ENCODE measurements at regions not wholly inside any gene's neighbourhood (a gene's known extent, or its start where the extent isn't known, plus 50 kb on each side); places are given as distances from the start of the nearest gene placed in this dataset.
"Not testable (repeated sequence)": the region's sequence is repeated elsewhere in the genome, so short reads cannot be mapped to it uniquely, and the experiment has no call there.

GRCh38 chr3:88703501-88704059, 403.8 kb upstream of the EPHA3 start:
- no peaks in the 10 kb centered on the region for H3K9me3 ChIP-seq (ENCODE audit: insufficient read depth, low read depth, low read length)
- H3K27ac ChIP-seq (ENCODE audit: low read length), result no peak overlapping the region
- H3K27me3 ChIP-seq (ENCODE audit: insufficient read depth, low read length), result no peaks in the 10 kb centered on the region
- H3K4me1 ChIP-seq (ENCODE audit: insufficient read depth, low read length), result no peaks in the 10 kb centered on the region
- no peak overlapping the region for H3K4me3 ChIP-seq (ENCODE audit: low read length)
- no peak overlapping the region for H3K9ac ChIP-seq (ENCODE audit: low read depth, low read length)
- H3K36me3 ChIP-seq (ENCODE audit: insufficient read depth, low read depth, low read length), result no peaks in the 10 kb centered on the region

- Histone ChIP-seq H3K4me1 (ENCODE audit: insufficient read depth, low read length) (no peaks in the 10 kb centered on the region), H3K9me3 (ENCODE audit: insufficient read depth, low read depth, low read length) (no peaks in the 10 kb centered on the region), H3K4me3 (ENCODE audit: low read length) (no peak overlapping the region), H3K27ac (ENCODE audit: low read length) (no peak overlapping the region), H3K9ac (ENCODE audit: low read depth, low read length) (no peak overlapping the region), H3K27me3 (ENCODE audit: insufficient read depth, low read length) (no peaks in the 10 kb centered on the region), H3K36me3 (ENCODE audit: insufficient read depth, low read depth, low read length) (no peaks in the 10 kb centered on the region)
Measured at GRCh38 chr3:88704338-88704737, 403.1 kb upstream of the EPHA3 start.

DNA sequence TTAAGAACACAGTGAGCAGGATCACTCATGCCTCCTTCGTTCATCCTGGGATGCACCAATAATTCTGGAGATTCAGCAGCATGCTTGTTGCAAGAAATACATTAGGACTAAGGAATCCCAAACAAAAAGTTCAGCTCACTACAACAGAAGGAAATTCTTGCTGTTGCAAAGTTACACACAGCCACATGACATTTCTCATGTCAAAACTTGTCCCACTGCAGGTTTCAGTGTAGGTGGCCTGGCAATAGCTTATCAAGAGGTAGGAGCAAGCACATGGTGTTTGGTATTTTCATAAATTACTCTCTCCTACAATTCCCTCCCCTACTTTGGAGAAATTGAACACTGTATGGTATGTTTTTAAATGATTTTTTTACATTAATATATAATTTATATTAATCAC, 399.6 kb upstream of the EPHA3 start:
- H3K4me3 ChIP-seq (ENCODE audit: low read length), result no peak overlapping the region
- no peaks in the 10 kb centered on the region for H3K9me3 ChIP-seq (ENCODE audit: insufficient read depth, low read depth, low read length)
- no peaks in the 10 kb centered on the region for H3K36me3 ChIP-seq (ENCODE audit: insufficient read depth, low read depth, low read length)
- no peaks in the 10 kb centered on the region for H3K4me1 ChIP-seq (ENCODE audit: insufficient read depth, low read length)
- H3K27ac ChIP-seq (ENCODE audit: low read length), result no peak overlapping the region
- H3K27me3 ChIP-seq (ENCODE audit: insufficient read depth, low read length), result no peaks in the 10 kb centered on the region
- no peak overlapping the region for H3K9ac ChIP-seq (ENCODE audit: low read depth, low read length)

DNA sequence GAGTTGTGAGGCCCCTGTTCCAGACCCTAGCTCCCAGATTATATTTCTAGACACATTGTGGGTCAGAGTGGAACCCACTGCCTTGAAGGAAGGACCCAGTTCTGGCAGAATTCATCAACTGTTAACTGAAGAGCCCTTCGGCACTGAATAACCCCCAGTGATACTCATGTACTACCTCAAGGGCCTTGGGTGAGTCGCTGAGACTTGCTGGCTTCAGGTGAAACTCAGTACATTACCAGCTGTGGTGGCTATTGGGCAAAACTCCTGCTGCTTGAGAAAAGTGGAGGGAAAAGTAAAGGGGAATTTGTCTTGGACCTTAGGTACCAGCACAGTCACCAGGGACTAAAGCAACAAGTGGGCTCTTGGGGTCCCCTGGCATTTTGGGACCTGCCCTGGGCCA, 394.9 kb upstream of the EPHA3 start:
- Histone ChIP-seq H3K27ac (ENCODE audit: low read length) (no peak overlapping the region), H3K4me3 (ENCODE audit: low read length) (no peak overlapping the region)

DNA sequence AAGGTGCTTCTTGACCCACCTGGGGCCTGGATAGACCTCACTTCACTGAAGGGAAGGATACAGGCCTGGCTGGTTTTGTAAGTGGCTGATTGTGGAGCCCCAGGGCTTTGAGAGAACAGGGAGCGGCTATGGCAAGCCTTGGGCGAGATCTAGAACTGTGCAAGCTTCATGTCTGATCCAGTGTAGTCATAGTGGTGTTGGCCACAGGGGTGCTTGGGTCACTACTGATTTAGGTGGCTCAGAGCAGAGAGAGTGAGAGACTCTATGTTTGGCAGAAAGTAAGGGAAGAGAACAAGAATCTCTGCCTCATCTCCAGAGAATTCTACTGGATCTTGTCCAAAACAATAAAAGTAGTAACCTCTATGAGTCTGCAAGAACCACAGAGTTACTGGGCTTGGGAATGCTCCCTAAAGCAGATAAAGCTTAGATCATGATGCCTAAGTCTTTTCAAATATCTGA, 394.2 kb upstream of the EPHA3 start:
- Histone ChIP-seq H3K9ac (ENCODE audit: low read depth, low read length) (no peak overlapping the region), H3K4me1 (ENCODE audit: insufficient read depth, low read length) (no peaks in the 10 kb centered on the region), H3K27ac (ENCODE audit: low read length) (no peak overlapping the region), H3K27me3 (ENCODE audit: insufficient read depth, low read length) (no peaks in the 10 kb centered on the region), H3K9me3 (ENCODE audit: insufficient read depth, low read depth, low read length) (no peaks in the 10 kb centered on the region), H3K4me3 (ENCODE audit: low read length) (no peak overlapping the region), H3K36me3 (ENCODE audit: insufficient read depth, low read depth, low read length) (no peaks in the 10 kb centered on the region)

More for the DNA sequence above, 394.9 kb upstream of the EPHA3 start:
- Histone ChIP-seq H3K9ac (ENCODE audit: low read depth, low read length) (no peak overlapping the region), H3K27me3 (ENCODE audit: insufficient read depth, low read length) (no peaks in the 10 kb centered on the region), H3K9me3 (ENCODE audit: insufficient read depth, low read depth, low read length) (no peaks in the 10 kb centered on the region), H3K36me3 (ENCODE audit: insufficient read depth, low read depth, low read length) (no peaks in the 10 kb centered on the region), H3K4me1 (ENCODE audit: insufficient read depth, low read length) (no peaks in the 10 kb centered on the region)

DNA sequence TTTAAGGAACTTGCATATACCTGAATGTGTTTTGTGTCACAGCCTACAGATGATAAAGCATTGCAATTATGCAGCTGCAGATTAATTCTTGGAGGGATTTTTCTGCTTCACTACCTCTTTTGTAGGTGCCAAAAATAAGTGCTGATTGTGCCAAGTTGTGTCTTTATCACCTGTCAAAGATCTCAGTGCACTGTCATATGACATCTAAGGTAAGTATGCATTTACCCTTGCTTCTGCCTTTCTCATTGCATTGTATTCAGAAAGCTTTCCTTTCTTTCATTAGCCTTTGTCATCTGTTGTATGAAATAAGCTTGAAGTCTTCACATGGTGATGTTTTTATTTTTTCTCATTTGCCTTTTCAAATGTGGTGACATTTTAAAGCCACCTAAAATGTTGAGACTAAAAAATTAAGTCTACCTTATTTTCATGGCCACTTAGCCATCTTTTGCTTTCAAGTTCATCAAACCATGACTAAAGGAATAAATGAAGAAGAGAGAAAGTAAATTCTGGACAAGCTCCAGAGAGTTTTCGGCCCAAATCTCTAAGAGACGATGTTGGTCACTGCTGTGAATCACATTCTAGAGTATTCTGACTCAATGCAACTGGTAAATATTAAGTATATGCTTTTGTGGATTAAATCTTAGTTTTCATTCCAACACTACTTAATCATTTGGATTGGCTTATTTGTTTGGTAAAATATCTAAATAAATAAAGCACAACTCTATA, 381.8 kb upstream of the EPHA3 start:
- H3K9me3 ChIP-seq (ENCODE audit: insufficient read depth, low read depth, low read length), result no peaks in the 10 kb centered on the region
- H3K36me3 ChIP-seq (ENCODE audit: insufficient read depth, low read depth, low read length), result no peaks in the 10 kb centered on the region
- no peaks in the 10 kb centered on the region for H3K4me1 ChIP-seq (ENCODE audit: insufficient read depth, low read length)
- no peaks in the 10 kb centered on the region for H3K27me3 ChIP-seq (ENCODE audit: insufficient read depth, low read length)
- H3K4me3 ChIP-seq (ENCODE audit: low read length), result no peak overlapping the region
- no peak overlapping the region for H3K27ac ChIP-seq (ENCODE audit: low read length)
- no peak overlapping the region for H3K9ac ChIP-seq (ENCODE audit: low read depth, low read length)

- Histone ChIP-seq H3K27me3 (ENCODE audit: insufficient read depth, low read length) (no peaks in the 10 kb centered on the region), H3K4me1 (ENCODE audit: insufficient read depth, low read length) (no peaks in the 10 kb centered on the region), H3K4me3 (ENCODE audit: low read length) (no peak overlapping the region), H3K27ac (ENCODE audit: low read length) (no peak overlapping the region), H3K36me3 (ENCODE audit: insufficient read depth, low read depth, low read length) (no peaks in the 10 kb centered on the region), H3K9ac (ENCODE audit: low read depth, low read length) (no peak overlapping the region), H3K9me3 (ENCODE audit: insufficient read depth, low read depth, low read length) (no peaks in the 10 kb centered on the region)
Measured at GRCh38 chr3:88732186-88732585, 375.2 kb upstream of the EPHA3 start.

DNA sequence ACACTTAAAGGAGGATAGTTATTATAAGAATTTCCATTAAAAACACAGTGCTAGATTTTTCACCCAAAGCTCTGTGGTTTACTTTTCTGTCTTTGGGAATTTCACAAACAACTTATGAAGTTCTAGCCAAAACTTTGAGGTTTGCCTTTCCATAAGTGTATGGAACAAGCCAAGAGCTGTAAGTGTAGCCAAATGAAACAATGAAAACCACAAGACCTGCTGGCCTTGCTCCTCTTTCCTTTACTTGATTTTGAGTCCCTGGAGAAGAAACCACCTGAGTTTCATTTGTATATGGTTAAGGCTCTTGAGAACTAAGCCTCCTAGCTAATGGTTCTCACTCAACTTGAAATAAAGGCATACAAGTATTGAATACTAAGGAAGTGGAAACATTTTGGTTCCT, 365.3 kb upstream of the EPHA3 start:
- no peak overlapping the region for H3K9ac ChIP-seq (ENCODE audit: low read depth, low read length)
- no peaks in the 10 kb centered on the region for H3K9me3 ChIP-seq (ENCODE audit: insufficient read depth, low read depth, low read length)
- H3K27me3 ChIP-seq (ENCODE audit: insufficient read depth, low read length), result no peaks in the 10 kb centered on the region
- H3K36me3 ChIP-seq (ENCODE audit: insufficient read depth, low read depth, low read length), result no peaks in the 10 kb centered on the region
- no peaks in the 10 kb centered on the region for H3K4me1 ChIP-seq (ENCODE audit: insufficient read depth, low read length)
- no peak overlapping the region for H3K27ac ChIP-seq (ENCODE audit: low read length)
- no peak overlapping the region for H3K4me3 ChIP-seq (ENCODE audit: low read length)

GRCh38 chr3:88742674-88743507, 364.5 kb upstream of the EPHA3 start:
- Histone ChIP-seq H3K4me3 (ENCODE audit: low read length) (no peak overlapping the region), H3K9ac (ENCODE audit: low read depth, low read length) (no peak overlapping the region), H3K27me3 (ENCODE audit: insufficient read depth, low read length) (no peaks in the 10 kb centered on the region), H3K27ac (ENCODE audit: low read length) (no peak overlapping the region), H3K36me3 (ENCODE audit: insufficient read depth, low read depth, low read length) (no peaks in the 10 kb centered on the region), H3K4me1 (ENCODE audit: insufficient read depth, low read length) (no peaks in the 10 kb centered on the region), H3K9me3 (ENCODE audit: insufficient read depth, low read depth, low read length) (no peaks in the 10 kb centered on the region)

GRCh38 chr3:88744896-88745295, 362.5 kb upstream of the EPHA3 start:
- Histone ChIP-seq H3K36me3 (ENCODE audit: insufficient read depth, low read depth, low read length) (no peaks in the 10 kb centered on the region), H3K27ac (ENCODE audit: low read length) (no peak overlapping the region), H3K27me3 (ENCODE audit: insufficient read depth, low read length) (no peaks in the 10 kb centered on the region), H3K4me1 (ENCODE audit: insufficient read depth, low read length) (no peaks in the 10 kb centered on the region), H3K4me3 (ENCODE audit: low read length) (no peak overlapping the region), H3K9me3 (ENCODE audit: insufficient read depth, low read depth, low read length) (no peaks in the 10 kb centered on the region), H3K9ac (ENCODE audit: low read depth, low read length) (no peak overlapping the region)

- not testable (repeated sequence) for H3K36me3 ChIP-seq (ENCODE audit: insufficient read depth, low read depth, low read length); H3K27ac ChIP-seq (ENCODE audit: low read length); H3K4me1 ChIP-seq (ENCODE audit: insufficient read depth, low read length); H3K9ac ChIP-seq (ENCODE audit: low read depth, low read length); H3K4me3 ChIP-seq (ENCODE audit: low read length); H3K9me3 ChIP-seq (ENCODE audit: insufficient read depth, low read depth, low read length); H3K27me3 ChIP-seq (ENCODE audit: insufficient read depth, low read length)
Measured at GRCh38 chr3:88747145-88747544, 360.3 kb upstream of the EPHA3 start.

GRCh38 chr3:88758676-88759075, 348.7 kb upstream of the EPHA3 start:
- Histone ChIP-seq H3K9ac (ENCODE audit: low read depth, low read length) (no peak overlapping the region), H3K27me3 (ENCODE audit: insufficient read depth, low read length) (no peaks in the 10 kb centered on the region), H3K27ac (ENCODE audit: low read length) (no peak overlapping the region), H3K36me3 (ENCODE audit: insufficient read depth, low read depth, low read length) (no peaks in the 10 kb centered on the region), H3K9me3 (ENCODE audit: insufficient read depth, low read depth, low read length) (no peaks in the 10 kb centered on the region), H3K4me3 (ENCODE audit: low read length) (no peak overlapping the region), H3K4me1 (ENCODE audit: insufficient read depth, low read length) (no peaks in the 10 kb centered on the region)

All from iPS-20b (cell line).